GM12864 (cell line): ENCODE measurements at regions not wholly inside any gene's neighbourhood (a gene's known extent, or its start where the extent isn't known, plus 50 kb on each side); places are given as distances from the start of the nearest gene placed in this dataset.

Experiments used
- DNase-seq: peaks from one replicate; pipeline ENCODE4 v3.0.0-alpha.2; 2011; ENCODE audit warnings: low read depth
- H3K4me3 ChIP-seq: 2 replicates; pipeline ENCODE4 v1.5.1; 2011; ENCODE audit warnings: mild to moderate bottlenecking, low read depth, low read length, control low read depth
- TF ChIP-seq, protein P1 (sequence below): IDR thresholded peaks from 2 replicates; pipeline ENCODE4 v1.5.1; 2011; ENCODE audit warnings: low read depth, mild to moderate bottlenecking, moderate library complexity, low read length, control low read depth, inconsistent platforms; ENCODE audit errors: missing control alignments

GRCh38 chr3:16740515-16740914 is 135.3 kb upstream of the DAZL start:
- TF ChIP-seq, protein P1, sequence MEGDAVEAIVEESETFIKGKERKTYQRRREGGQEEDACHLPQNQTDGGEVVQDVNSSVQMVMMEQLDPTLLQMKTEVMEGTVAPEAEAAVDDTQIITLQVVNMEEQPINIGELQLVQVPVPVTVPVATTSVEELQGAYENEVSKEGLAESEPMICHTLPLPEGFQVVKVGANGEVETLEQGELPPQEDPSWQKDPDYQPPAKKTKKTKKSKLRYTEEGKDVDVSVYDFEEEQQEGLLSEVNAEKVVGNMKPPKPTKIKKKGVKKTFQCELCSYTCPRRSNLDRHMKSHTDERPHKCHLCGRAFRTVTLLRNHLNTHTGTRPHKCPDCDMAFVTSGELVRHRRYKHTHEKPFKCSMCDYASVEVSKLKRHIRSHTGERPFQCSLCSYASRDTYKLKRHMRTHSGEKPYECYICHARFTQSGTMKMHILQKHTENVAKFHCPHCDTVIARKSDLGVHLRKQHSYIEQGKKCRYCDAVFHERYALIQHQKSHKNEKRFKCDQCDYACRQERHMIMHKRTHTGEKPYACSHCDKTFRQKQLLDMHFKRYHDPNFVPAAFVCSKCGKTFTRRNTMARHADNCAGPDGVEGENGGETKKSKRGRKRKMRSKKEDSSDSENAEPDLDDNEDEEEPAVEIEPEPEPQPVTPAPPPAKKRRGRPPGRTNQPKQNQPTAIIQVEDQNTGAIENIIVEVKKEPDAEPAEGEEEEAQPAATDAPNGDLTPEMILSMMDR = no peak
- DNase-seq = no peak

GRCh38 chr3:16741103-16741758 is 136.0 kb upstream of the DAZL start:
- TF ChIP-seq, protein P1 = no peak
- no peak overlapping the region for H3K4me3 ChIP-seq
- DNase-seq = no peak

More at GRCh38 chr3:16740515-16740914, 135.3 kb upstream of the DAZL start:
- no peak overlapping the region for H3K4me3 ChIP-seq

DNA sequence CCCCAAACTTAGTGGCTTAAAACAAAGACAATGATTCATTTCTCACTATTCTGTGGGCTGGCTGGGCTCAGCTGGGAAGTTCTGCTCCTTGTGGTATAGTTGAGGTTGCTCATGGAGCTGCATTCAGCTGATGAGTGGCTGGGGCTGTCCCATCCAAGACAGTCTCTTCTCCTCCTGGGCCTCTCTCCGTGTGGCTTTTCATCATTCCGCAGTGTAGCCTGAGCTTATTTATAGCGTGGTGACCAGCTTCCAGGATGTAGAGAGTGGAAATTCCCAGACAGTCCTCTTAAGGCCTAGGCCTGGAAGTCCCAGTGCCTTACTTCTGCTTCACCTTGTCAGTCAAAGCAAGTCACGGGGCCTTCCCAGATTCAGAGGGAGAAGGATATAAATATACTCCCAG is 136.7 kb upstream of the DAZL start:
- no peak for DNase-seq
- TF ChIP-seq, protein P1 = no peak

DNA sequence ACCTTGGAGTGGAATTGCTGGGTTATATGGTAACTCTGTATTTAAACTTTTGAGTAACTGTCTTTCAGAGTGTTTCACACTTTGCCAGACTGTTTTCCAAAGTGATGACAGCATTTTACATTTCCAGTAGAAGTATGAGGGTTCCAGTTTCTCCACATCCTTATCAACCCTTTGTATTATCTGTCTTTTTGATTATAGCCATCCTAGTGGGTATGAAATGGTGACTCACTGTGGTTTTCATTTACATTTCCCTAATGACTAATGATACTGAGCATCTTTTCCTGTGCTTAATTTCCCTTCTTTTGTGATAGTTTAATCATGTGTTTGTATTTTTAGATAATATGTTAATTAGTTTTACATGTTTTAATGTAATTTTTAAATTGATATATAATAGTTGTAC is 138.1 kb upstream of the DAZL start:
- TF ChIP-seq, protein P1 = no peak
- no peak overlapping the region for H3K4me3 ChIP-seq
- no peak for DNase-seq

More for the DNA sequence above, 136.7 kb upstream of the DAZL start:
- H3K4me3 ChIP-seq = no peak overlapping the region

DNA sequence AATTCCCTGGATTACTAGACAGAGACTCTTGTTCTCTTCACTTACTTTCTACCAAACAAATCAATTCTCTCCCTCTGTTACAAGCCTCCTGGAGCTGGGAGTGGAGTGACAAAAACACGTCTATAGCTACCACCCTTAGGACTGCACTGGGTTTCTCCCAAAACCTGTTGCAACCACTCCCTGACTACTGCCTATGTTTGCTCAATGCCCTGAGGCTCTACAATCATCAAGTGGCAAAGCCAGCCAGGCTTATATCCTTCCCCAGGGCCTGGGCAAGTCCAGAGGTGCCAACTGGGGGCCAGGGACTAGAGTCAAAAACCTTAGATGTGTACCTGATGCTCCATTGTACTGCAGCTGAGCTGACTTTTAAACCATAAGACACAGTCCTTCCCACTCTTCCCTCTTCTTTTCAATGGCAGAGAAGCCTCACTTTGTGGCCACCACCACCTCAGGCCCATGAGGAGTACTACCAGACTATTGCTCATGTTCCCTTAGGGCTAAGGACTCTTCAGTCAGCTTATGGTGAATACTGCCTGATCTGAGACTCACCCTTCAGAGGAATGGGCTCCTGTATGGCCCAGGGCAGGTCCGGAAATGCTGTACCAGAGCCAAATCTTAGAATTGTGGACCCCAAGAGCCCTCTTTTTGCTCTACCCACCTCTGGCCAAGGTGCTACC is 125.4 kb upstream of the PLCL2 start:
- TF ChIP-seq, protein P1 = no peak
- DNase-seq = no peak
- H3K4me3 ChIP-seq = no peak overlapping the region

DNA sequence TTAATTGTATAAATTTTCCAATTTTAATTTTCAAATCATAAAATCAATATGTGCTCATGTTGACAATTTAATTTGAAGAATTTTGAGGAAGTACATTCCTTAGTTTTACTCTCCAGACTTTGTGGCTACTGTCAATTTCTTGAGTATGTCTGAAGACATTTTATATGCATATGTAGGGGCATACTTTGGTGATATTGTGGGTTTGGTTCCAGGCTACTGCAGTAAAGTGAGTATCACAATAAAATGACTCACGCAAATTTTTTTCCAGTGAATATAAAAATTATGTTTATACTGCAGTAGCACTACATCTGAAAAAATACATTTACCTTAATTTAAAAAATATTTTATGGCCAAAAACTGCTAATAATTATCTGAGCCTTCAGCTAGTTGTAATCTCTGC is 123.2 kb upstream of the PLCL2 start:
- DNase-seq = no peak
- no peak overlapping the region for H3K4me3 ChIP-seq
- TF ChIP-seq, protein P1 = no peak
